ENCODE measurements at regions not wholly inside any gene's neighbourhood (a gene's known extent, or its start where the extent isn't known, plus 50 kb on each side); places are given as distances from the start of the nearest gene placed in this dataset.

- Histone ChIP-seq H3K4me3 (no peak overlapping the region), H3K4me2 (no peak overlapping the region), H3K4me1 (no peaks in the 10 kb centered on the region), H3K9me3 (no peaks in the 10 kb centered on the region), H3K27ac (no peak overlapping the region)
- DNase-seq (ENCODE audit: low read depth in 1 of 2, low spot score in 1 of 2), result no peak
- ChIA-PET POLR2A (no interaction called here), CTCF (no interaction called here)
- no peak for FAIRE-seq
- WGBS (ENCODE audit: missing lambda C conversion rate), result 4% methylated on average over 4 of the region's 4 CpGs
- no peak for ATAC-seq
- TF ChIP-seq FOXS1 (CRISPR knock-in tag; IDR thresholded peaks at IDR 0.05) (no peak), BCL3 (IDR thresholded peaks at IDR 0.05) (no peak), HDAC2 (IDR thresholded peaks at IDR 0.05) (no peak), CHD2 (IDR thresholded peaks at IDR 0.05; ENCODE audit: low read length, partially characterized antibody) (no peak), FOSB (CRISPR knock-in tag; IDR thresholded peaks at IDR 0.05) (no peak), RFX5 (IDR thresholded peaks at IDR 0.05) (no peak), KDM5A (IDR thresholded peaks at IDR 0.05) (no peak), HES2 (IDR thresholded peaks at IDR 0.05) (no peak), MAZ (IDR thresholded peaks at IDR 0.05; ENCODE audit: borderline replicate concordance, low read depth, low read length) (no peak), ZC3H11A (IDR thresholded peaks at IDR 0.05) (no peak), HEYL (CRISPR knock-in tag; IDR thresholded peaks at IDR 0.05) (no peak), ZNF302 (CRISPR knock-in tag; IDR thresholded peaks at IDR 0.05) (no peak), CEBPB (IDR thresholded peaks at IDR 0.05) (no peak), GATA3 (IDR thresholded peaks at IDR 0.05; ENCODE audit: borderline replicate concordance) (no peak)
Measured at GRCh38 chr11:97224396-97224795, 834.6 kb downstream of the JRKL start.

- no peak overlapping the region for H3K4me3 ChIP-seq
- 45% methylated on average over 5 of the region's 5 CpGs for WGBS (ENCODE audit: missing lambda C conversion rate)
- ChIA-PET CTCF (no interaction called here), POLR2A (no interaction called here)
- FAIRE-seq (no peak), DNase-seq (ENCODE audit: low read depth in 1 of 2, low spot score in 1 of 2) (no peak), ATAC-seq (no peak)
- H3K9me3 ChIP-seq, result no peaks in the 10 kb centered on the region
- TF ChIP-seq PBX3 (IDR thresholded peaks at IDR 0.05), result no peak
- TF ChIP-seq RFX5 (IDR thresholded peaks at IDR 0.05), result no peak
- TF ChIP-seq TFCP2L1 (CRISPR knock-in tag; IDR thresholded peaks at IDR 0.05), result no peak
- no peak for TF ChIP-seq ELK1 (IDR thresholded peaks at IDR 0.05; ENCODE audit: low read depth, low read length)
- no peak for TF ChIP-seq EHF (CRISPR knock-in tag; IDR thresholded peaks at IDR 0.05)
- TF ChIP-seq CEBPB (IDR thresholded peaks at IDR 0.05), result no peak
- no peak for TF ChIP-seq EHMT2 (IDR thresholded peaks at IDR 0.05; ENCODE audit: low read depth)
- TF ChIP-seq MAZ (IDR thresholded peaks at IDR 0.05; ENCODE audit: borderline replicate concordance, low read depth, low read length), result no peak
- no peak for TF ChIP-seq KDM5A (IDR thresholded peaks at IDR 0.05)
- no peak for TF ChIP-seq CBX2 (IDR thresholded peaks at IDR 0.05; ENCODE audit: borderline replicate concordance, low read depth)
- TF ChIP-seq HOXB13 (CRISPR knock-in tag; IDR thresholded peaks at IDR 0.05; ENCODE audit: low read depth), result no peak
- TF ChIP-seq MYC (IDR thresholded peaks at IDR 0.05; ENCODE audit: borderline replicate concordance, low read length), result no peak
- TF ChIP-seq HDAC2 (IDR thresholded peaks at IDR 0.05), result no peak
- TF ChIP-seq ZC3H11A (IDR thresholded peaks at IDR 0.05), result no peak
- no peak overlapping the region for H3K4me2 ChIP-seq
- H3K4me1 ChIP-seq, result no peaks in the 10 kb centered on the region
- H3K27ac ChIP-seq, result no peak overlapping the region
Measured at GRCh38 chr11:97225794-97226193, 836.0 kb downstream of the JRKL start.

GRCh38 chr11:97229936-97230335, 840.1 kb downstream of the JRKL start:
- no peak for DNase-seq (ENCODE audit: low read depth in 1 of 2, low spot score in 1 of 2)
- ATAC-seq, result no peak
- ChIA-PET POLR2A (no interaction called here), CTCF (no interaction called here)
- Histone ChIP-seq H3K4me3 (no peak overlapping the region), H3K4me2 (no peak overlapping the region), H3K27ac (no peak overlapping the region), H3K9me3 (no peaks in the 10 kb centered on the region), H3K4me1 (no peaks in the 10 kb centered on the region)
- WGBS (ENCODE audit: missing lambda C conversion rate), result 0% methylated on average over 3 of the region's 3 CpGs
- FAIRE-seq, result no peak
- TF ChIP-seq CHD2 (IDR thresholded peaks at IDR 0.05; ENCODE audit: low read length, partially characterized antibody) (no peak), NFE2L2 (conservative IDR thresholded peaks at IDR 0.05; ENCODE audit: low read length) (no peak), KDM1A (IDR thresholded peaks at IDR 0.05; ENCODE audit: low read depth) (no peak)

Measured in A549 (cell line).